ENCODE measurements at regions not wholly inside any gene's neighbourhood (a gene's known extent, or its start where the extent isn't known, plus 50 kb on each side); places are given as distances from the start of the nearest gene placed in this dataset.
A peak's percentile ranks its signal among the peaks of the same experiment; 100 is the strongest.

DNA sequence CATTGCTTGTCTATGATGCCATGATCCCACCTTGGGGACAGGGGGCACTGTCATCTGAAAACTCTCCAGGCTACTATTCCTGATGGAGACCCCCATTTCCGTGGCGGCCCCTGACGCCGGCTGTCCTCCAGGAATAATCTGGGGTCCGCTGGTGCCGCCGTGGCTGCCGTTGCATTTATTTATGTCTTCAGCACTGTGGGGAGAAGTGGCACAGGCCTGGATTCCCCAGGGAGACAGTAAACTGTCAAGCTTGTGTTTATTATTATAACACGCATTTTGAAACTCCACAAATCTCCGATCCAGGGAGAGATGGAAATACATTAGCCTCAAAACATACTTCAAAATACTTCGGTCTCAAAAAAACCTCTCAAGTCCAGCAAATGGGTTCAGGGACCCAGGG is 126.9 kb upstream of the C1orf174 start:
- peak overlapping the region; percentile 99 for H3K27ac ChIP-seq (ENCODE audit: low read depth, low read length)
- no peak overlapping the region for H2AFZ ChIP-seq (ENCODE audit: low read depth, low read length, severe bottlenecking)
- peak overlapping the region; percentile 93 for H3K4me2 ChIP-seq (ENCODE audit: low read depth, low read length, poor library complexity, severe bottlenecking)

DNA sequence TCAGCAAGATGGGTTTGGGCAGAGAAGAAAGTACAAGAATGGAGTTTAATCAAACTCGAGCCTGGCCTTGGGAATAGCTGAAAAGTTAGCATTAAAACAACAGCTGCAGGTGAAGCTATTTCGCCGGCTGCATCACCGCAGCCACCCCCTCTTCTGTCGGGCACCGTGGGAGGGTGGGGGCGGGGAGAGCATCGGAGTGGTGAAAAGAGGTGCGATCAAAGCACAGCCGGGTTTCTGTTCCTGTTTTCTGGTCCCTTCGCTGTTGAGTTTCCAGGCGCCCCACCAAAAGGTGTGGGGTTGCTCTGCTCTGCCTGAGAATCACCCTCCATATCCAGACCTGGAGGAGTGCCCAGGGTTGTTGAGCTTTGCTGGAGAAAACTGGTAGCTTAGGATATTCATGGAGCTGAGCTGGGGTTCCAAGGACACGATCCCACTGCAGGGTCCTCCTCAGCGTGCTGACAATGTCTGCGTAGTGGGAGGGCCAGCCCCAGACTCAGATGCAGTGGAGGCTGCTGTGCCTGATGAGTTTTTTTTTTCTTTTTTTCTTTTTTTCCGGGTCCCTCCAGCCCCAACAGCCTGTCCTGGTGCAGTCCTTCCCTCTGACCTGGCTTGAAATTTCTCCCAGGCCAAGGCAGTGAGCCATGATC is 127.5 kb upstream of the C1orf174 start:
- TF ChIP-seq, protein P1, sequence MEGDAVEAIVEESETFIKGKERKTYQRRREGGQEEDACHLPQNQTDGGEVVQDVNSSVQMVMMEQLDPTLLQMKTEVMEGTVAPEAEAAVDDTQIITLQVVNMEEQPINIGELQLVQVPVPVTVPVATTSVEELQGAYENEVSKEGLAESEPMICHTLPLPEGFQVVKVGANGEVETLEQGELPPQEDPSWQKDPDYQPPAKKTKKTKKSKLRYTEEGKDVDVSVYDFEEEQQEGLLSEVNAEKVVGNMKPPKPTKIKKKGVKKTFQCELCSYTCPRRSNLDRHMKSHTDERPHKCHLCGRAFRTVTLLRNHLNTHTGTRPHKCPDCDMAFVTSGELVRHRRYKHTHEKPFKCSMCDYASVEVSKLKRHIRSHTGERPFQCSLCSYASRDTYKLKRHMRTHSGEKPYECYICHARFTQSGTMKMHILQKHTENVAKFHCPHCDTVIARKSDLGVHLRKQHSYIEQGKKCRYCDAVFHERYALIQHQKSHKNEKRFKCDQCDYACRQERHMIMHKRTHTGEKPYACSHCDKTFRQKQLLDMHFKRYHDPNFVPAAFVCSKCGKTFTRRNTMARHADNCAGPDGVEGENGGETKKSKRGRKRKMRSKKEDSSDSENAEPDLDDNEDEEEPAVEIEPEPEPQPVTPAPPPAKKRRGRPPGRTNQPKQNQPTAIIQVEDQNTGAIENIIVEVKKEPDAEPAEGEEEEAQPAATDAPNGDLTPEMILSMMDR (IDR thresholded peaks at IDR 0.05; ENCODE audit: insufficient read depth, low read length, poor library complexity, severe bottlenecking), result no peak
- TF ChIP-seq EZH2phosphoT487 (conservative IDR thresholded peaks at IDR 0.05; ENCODE audit: low read length), result no peak
- Histone ChIP-seq H3K9me2 (replicated peaks; ENCODE audit: insufficient read depth, low read length) (no peaks in the 10 kb centered on the region), H3K79me2 (ENCODE audit: insufficient read depth, low read length) (peaks cover 7% of the 10 kb centered on the region; the same call in 1 of the 2 replicates), H3K9ac (ENCODE audit: low read length) (peak overlapping the region; percentile 64), H3K4me2 (ENCODE audit: low read depth, low read length, poor library complexity, severe bottlenecking) (peak overlapping the region; percentile 93), H3K27ac (ENCODE audit: low read depth, low read length) (peak overlapping the region; percentile 99), H3K9me3 (ENCODE audit: insufficient read depth, low read length) (no peaks in the 10 kb centered on the region; the same call in 1 of the 2 replicates), H2AFZ (ENCODE audit: low read depth, low read length, severe bottlenecking) (no peak overlapping the region), H3K27me3 (ENCODE audit: low read length) (no peaks in the 10 kb centered on the region), H4K20me1 (ENCODE audit: low read depth, low read length) (no peaks in the 10 kb centered on the region), H3F3A (ENCODE audit: insufficient read depth) (peaks cover 36% of the 10 kb centered on the region), H3K4me3 (ENCODE audit: insufficient read depth, low read length, poor library complexity, severe bottlenecking) (peak overlapping the region; percentile 47), H3K36me3 (ENCODE audit: low read length) (peaks cover 26% of the 10 kb centered on the region)

More for the DNA sequence above, 126.9 kb upstream of the C1orf174 start:
- Histone ChIP-seq H3K9me2 (replicated peaks; ENCODE audit: insufficient read depth, low read length) (no peaks in the 10 kb centered on the region), H3K79me2 (ENCODE audit: insufficient read depth, low read length) (peaks cover 7% of the 10 kb centered on the region; the same call in 1 of the 2 replicates), H3K36me3 (ENCODE audit: low read length) (peaks cover 20% of the 10 kb centered on the region), H3K27me3 (ENCODE audit: low read length) (no peaks in the 10 kb centered on the region), H3K9me3 (ENCODE audit: insufficient read depth, low read length) (no peaks in the 10 kb centered on the region; the same call in 1 of the 2 replicates), H3F3A (ENCODE audit: insufficient read depth) (peaks cover 36% of the 10 kb centered on the region), H4K20me1 (ENCODE audit: low read depth, low read length) (no peaks in the 10 kb centered on the region), H3K9ac (ENCODE audit: low read length) (peak overlapping the region; percentile 64), H3K4me3 (ENCODE audit: insufficient read depth, low read length, poor library complexity, severe bottlenecking) (peak overlapping the region; percentile 47)
- TF ChIP-seq, protein P1 (IDR thresholded peaks at IDR 0.05; ENCODE audit: insufficient read depth, low read length, poor library complexity, severe bottlenecking), result no peak
- no peak for TF ChIP-seq EZH2phosphoT487 (conservative IDR thresholded peaks at IDR 0.05; ENCODE audit: low read length)

DNA sequence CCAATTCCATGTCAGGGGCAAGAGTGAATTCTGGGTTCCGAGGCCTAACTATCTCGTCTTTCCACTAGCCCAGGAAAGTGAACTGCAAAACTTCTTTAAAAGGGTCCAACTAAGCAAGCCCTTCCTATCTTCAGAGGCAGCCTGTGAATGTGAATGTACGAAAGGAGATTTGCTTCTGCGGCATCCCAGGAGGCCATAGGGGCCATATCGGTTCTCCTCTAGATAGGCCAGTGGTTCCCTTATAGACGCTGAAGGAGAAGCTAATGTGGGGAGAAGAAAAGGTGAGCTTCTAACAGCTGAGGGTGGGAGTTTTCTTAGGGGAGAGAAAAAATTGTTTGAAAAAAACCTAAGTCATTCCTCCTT is 128.0 kb upstream of the C1orf174 start:
- Histone ChIP-seq H4K20me1 (ENCODE audit: low read depth, low read length) (no peaks in the 10 kb centered on the region), H3K27me3 (ENCODE audit: low read length) (no peaks in the 10 kb centered on the region), H3K27ac (ENCODE audit: low read depth, low read length) (peak overlapping the region; percentile 99), H3K9ac (ENCODE audit: low read length) (peak overlapping the region; percentile 64), H3K4me2 (ENCODE audit: low read depth, low read length, poor library complexity, severe bottlenecking) (peak overlapping the region; percentile 66), H3K79me2 (ENCODE audit: insufficient read depth, low read length) (peaks cover 7% of the 10 kb centered on the region; the same call in 1 of the 2 replicates), H3K4me3 (ENCODE audit: insufficient read depth, low read length, poor library complexity, severe bottlenecking) (peak overlapping the region; percentile 3), H3F3A (ENCODE audit: insufficient read depth) (peaks cover 36% of the 10 kb centered on the region), H3K9me2 (replicated peaks; ENCODE audit: insufficient read depth, low read length) (no peaks in the 10 kb centered on the region), H2AFZ (ENCODE audit: low read depth, low read length, severe bottlenecking) (no peak overlapping the region), H3K36me3 (ENCODE audit: low read length) (peaks cover 31% of the 10 kb centered on the region), H3K9me3 (ENCODE audit: insufficient read depth, low read length) (no peaks in the 10 kb centered on the region; the same call in 1 of the 2 replicates)
- no peak for TF ChIP-seq EZH2phosphoT487 (conservative IDR thresholded peaks at IDR 0.05; ENCODE audit: low read length)
- TF ChIP-seq, protein P1 (IDR thresholded peaks at IDR 0.05; ENCODE audit: insufficient read depth, low read length, poor library complexity, severe bottlenecking), result no peak
